NCI-H146 treated with DMSO at 0.1 percent for 48 hours (cell line): ENCODE measurements at regions not wholly inside any gene's neighbourhood (a gene's known extent, or its start where the extent isn't known, plus 50 kb on each side); places are given as distances from the start of the nearest gene placed in this dataset.

Source experiments
- DNase-seq: peaks from one replicate; lab custom pipeline; 2025; ENCODE audit not compliant: unreplicated experiment; lab: John Stamatoyannopoulos, UW

DNA sequence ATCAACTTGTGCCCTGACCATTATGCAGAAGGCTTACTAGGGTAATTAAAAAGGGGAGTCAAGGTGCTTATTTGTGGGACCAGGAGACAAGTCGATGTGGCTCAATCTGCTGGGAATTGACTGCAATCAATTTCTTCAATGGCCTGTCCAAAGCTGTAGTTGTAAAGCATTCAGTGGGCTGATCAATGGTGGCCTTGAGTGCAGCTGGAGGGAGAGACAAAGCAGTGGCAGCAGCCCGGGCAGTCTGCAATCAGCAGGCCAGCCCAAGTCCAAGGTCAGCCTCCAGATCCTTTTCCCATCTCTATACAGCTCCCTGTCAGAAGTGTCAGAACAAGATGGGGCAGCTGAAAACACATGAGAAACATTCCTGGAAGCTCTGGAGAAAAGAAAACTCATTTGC is 51.0 kb upstream of the BRINP1 start:
- no peak for DNase-seq
